H1 (cell line): ENCODE measurements at regions not wholly inside any gene's neighbourhood (a gene's known extent, or its start where the extent isn't known, plus 50 kb on each side); places are given as distances from the start of the nearest gene placed in this dataset.

Source experiments
- CTCF ChIA-PET: fragments of 300-600 bp; sonication (Branson Sonifier 250); formaldehyde crosslinking; loops from one replicate; lab custom pipeline; 2021; ENCODE audit not compliant: partially characterized antibody; lab: Charles Lee
- POLR2A ChIA-PET: fragments of 300-600 bp; sonication (Branson Sonifier 250); formaldehyde crosslinking; loops from one replicate; lab custom pipeline; 2021; ENCODE audit warnings: inconsistent platforms; ENCODE audit not compliant: partially characterized antibody; lab: Charles Lee
- DNase-seq, 2 experiments: peaks; one replicate each; pipeline versions ENCODE4 v3.0.0 to v3.0.0-alpha.2; 2010 to 2022; ENCODE audit warnings: low spot score in 2 of 2, low read depth in 1 of 2, mixed read lengths in 1 of 2
- FAIRE-seq: peaks from 2 replicates; lab custom pipeline; 2011; peaks lifted over from hg19 to GRCh38; lab: Jason Lieb, UNC
- H2AFZ ChIP-seq: 2 replicates; pipeline ENCODE4 v1.8.1; 2012; ENCODE audit warnings: low read length, inconsistent platforms
- H2AK5ac ChIP-seq: 2 replicates; pipeline ENCODE4 v1.6.1; 2013; ENCODE audit warnings: low read depth, low read length
- H2BK120ac ChIP-seq: replicated peaks from 2 replicates; pipeline ENCODE3; 2013; ENCODE audit warnings: low read depth, low read length, inconsistent platforms
- H2BK12ac ChIP-seq: 2 replicates; pipeline ENCODE4 v1.6.1; 2013; ENCODE audit warnings: low read depth, low read length
- H2BK15ac ChIP-seq: 2 replicates; pipeline ENCODE4 v1.6.1; 2013; ENCODE audit warnings: low read length
- H2BK20ac ChIP-seq: 2 replicates; pipeline ENCODE4 v1.6.1; 2013; ENCODE audit warnings: low read length
- H2BK5ac ChIP-seq: 2 replicates; pipeline ENCODE4 v1.6.1; 2013; ENCODE audit warnings: low read depth, low read length
- H3K14ac ChIP-seq: 2 replicates; pipeline ENCODE4 v1.6.1; 2013; ENCODE audit warnings: inconsistent platforms; ENCODE audit not compliant: insufficient read length
- H3K18ac ChIP-seq: 2 replicates; pipeline ENCODE4 v1.6.1; 2013; ENCODE audit warnings: low read length; ENCODE audit errors: extremely low read depth
- H3K23ac ChIP-seq: 2 replicates; pipeline ENCODE4 v1.6.1; 2013; ENCODE audit warnings: inconsistent platforms; ENCODE audit not compliant: insufficient read length
- H3K23me2 ChIP-seq: 2 replicates; pipeline ENCODE4 v1.6.1; 2013; ENCODE audit warnings: low read depth, low read length
- H3K27ac ChIP-seq: 2 replicates; pipeline ENCODE4 v1.6.1; 2011; ENCODE audit warnings: low read depth, low read length, inconsistent platforms
- H3K27me3 ChIP-seq, 4 experiments: replicated peaks in 1 of 4; 1 replicate in 1 of 4; 2 replicates in 3 of 4; pipeline versions ENCODE4 v1.6.1 to v1.8.1; 2011 to 2013; ENCODE audit warnings: low read length in 3 of 4, mild to moderate bottlenecking in 3 of 4, inconsistent platforms in 2 of 4, mixed read lengths in 2 of 4, moderate library complexity in 1 of 4; ENCODE audit not compliant: control insufficient read depth in 3 of 4, insufficient read depth in 3 of 4; ENCODE audit errors: extremely low read depth in 1 of 4
- H3K36me3 ChIP-seq, 4 experiments: 2 replicates each; pipeline versions ENCODE4 v1.6.1 to v1.8.1; 2011 to 2013; ENCODE audit warnings: mild to moderate bottlenecking in 4 of 4, low read length in 3 of 4, moderate library complexity in 2 of 4, control low read depth in 1 of 4, inconsistent platforms in 1 of 4; ENCODE audit not compliant: insufficient read depth in 4 of 4, control insufficient read depth in 2 of 4
- H3K4ac ChIP-seq: replicated peaks from 2 replicates; pipeline ENCODE3; 2013; ENCODE audit warnings: low read length, low read depth, mixed read lengths, inconsistent platforms; ENCODE audit not compliant: insufficient read length
- H3K4me1 ChIP-seq, 4 experiments: replicated peaks in 1 of 4; 1 replicate in 1 of 4; 2 replicates in 3 of 4; pipeline versions ENCODE4 v1.6.1 to v1.8.1; 2011 to 2013; ENCODE audit warnings: low read length in 3 of 4, inconsistent platforms in 2 of 4, mixed read lengths in 1 of 4; ENCODE audit not compliant: insufficient read depth in 4 of 4, control insufficient read depth in 3 of 4
- H3K4me2 ChIP-seq, 2 experiments: 2 replicates each; pipeline versions ENCODE4 v1.6.1 to v1.8.1; 2011 to 2013; ENCODE audit warnings: low read depth in 2 of 2, low read length in 2 of 2, control low read depth in 1 of 2, inconsistent platforms in 1 of 2, mild to moderate bottlenecking in 1 of 2; ENCODE audit not compliant: insufficient read depth in 1 of 2
- H3K4me3 ChIP-seq, 4 experiments: fragments of 200-600, 300-600 bp in 1 of 4; sonication (generic), shearing (Covaris generic), sonication (Bioruptor Twin) in 1 of 4; 2 replicates each; pipeline versions ENCODE4 v1.5.1 to v1.8.1; 2011 to 2016; ENCODE audit warnings: low read length in 4 of 4, low read depth in 3 of 4, control low read depth in 2 of 4, inconsistent platforms in 2 of 4, mild to moderate bottlenecking in 2 of 4, mixed read lengths in 1 of 4, moderate library complexity in 1 of 4; ENCODE audit not compliant: insufficient read depth in 2 of 4; ENCODE audit errors: extremely low read depth in 1 of 4
- H3K56ac ChIP-seq: replicated peaks from 2 replicates; pipeline ENCODE3; 2013; ENCODE audit warnings: low read depth, mild to moderate bottlenecking, mixed read lengths, low read length, inconsistent platforms; ENCODE audit not compliant: insufficient read length
- H3K79me1 ChIP-seq: 2 replicates; pipeline ENCODE4 v1.6.1; 2013; ENCODE audit warnings: low read depth, low read length, control low read depth
- H3K79me2 ChIP-seq, 2 experiments: 2 replicates each; pipeline versions ENCODE4 v1.6.1 to v1.8.1; 2012 to 2013; ENCODE audit warnings: low read length in 2 of 2, mild to moderate bottlenecking in 2 of 2, inconsistent platforms in 1 of 2; ENCODE audit not compliant: insufficient read depth in 2 of 2, control insufficient read depth in 1 of 2
- H3K9ac ChIP-seq, 4 experiments: replicated peaks in 1 of 4; 1 replicate in 1 of 4; 2 replicates in 3 of 4; pipeline versions ENCODE4 v1.6.1 to v1.8.1; 2011 to 2013; ENCODE audit warnings: low read depth in 3 of 4, low read length in 3 of 4, control low read depth in 2 of 4, mild to moderate bottlenecking in 2 of 4, moderate library complexity in 2 of 4, inconsistent platforms in 1 of 4; ENCODE audit errors: extremely low read depth in 1 of 4
- H3K9me3 ChIP-seq, 2 experiments: 2 replicates each; pipeline versions ENCODE4 v1.6.1 to v1.8.1; 2012 to 2013; ENCODE audit warnings: mild to moderate bottlenecking in 2 of 2, moderate library complexity in 2 of 2, control low read depth in 1 of 2, inconsistent platforms in 1 of 2, low read depth in 1 of 2, low read length in 1 of 2, mixed read lengths in 1 of 2; ENCODE audit not compliant: insufficient read depth in 2 of 2
- H4K20me1 ChIP-seq, 2 experiments: replicated peaks in 1 of 2; 2 replicates each; pipeline versions ENCODE3 to v1.8.1; 2011 to 2013; ENCODE audit warnings: inconsistent platforms in 2 of 2, low read length in 2 of 2, mild to moderate bottlenecking in 1 of 2; ENCODE audit not compliant: insufficient read depth in 2 of 2, control insufficient read depth in 1 of 2
- H4K5ac ChIP-seq: 2 replicates; pipeline ENCODE4 v1.6.1; 2013; ENCODE audit warnings: low read length, low read depth, mixed read lengths, inconsistent platforms; ENCODE audit not compliant: insufficient read length
- H4K8ac ChIP-seq: 2 replicates; pipeline ENCODE4 v1.8.0; 2013; ENCODE audit warnings: mild to moderate bottlenecking, moderate library complexity, low read length, inconsistent platforms; ENCODE audit not compliant: insufficient read depth; ENCODE audit errors: extremely low read depth
- H4K91ac ChIP-seq: replicated peaks from 2 replicates; pipeline ENCODE3; 2013; ENCODE audit warnings: low read length, mixed read lengths, inconsistent platforms; ENCODE audit not compliant: insufficient read length
- CBX5 ChIP-seq: fragments of 300-800, 300-1000 bp; sonication (generic); IDR thresholded peaks from 2 replicates; pipeline ENCODE4 v1.7.1; 2016; ENCODE audit warnings: antibody characterized with exemption, low read length, low read depth
- CTBP2 ChIP-seq: IDR thresholded peaks from 2 replicates; pipeline ENCODE4 v1.7.0; 2011; ENCODE audit warnings: borderline replicate concordance, mild to moderate bottlenecking, moderate library complexity, mixed read lengths, low read length; ENCODE audit not compliant: insufficient read depth, insufficient read length
- FOSL1 ChIP-seq: IDR thresholded peaks from 2 replicates; pipeline ENCODE4 v1.6.1; 2011; ENCODE audit warnings: mild to moderate bottlenecking, low read depth, low read length, moderate library complexity; ENCODE audit not compliant: insufficient read depth
- JUND ChIP-seq: IDR thresholded peaks from 2 replicates; pipeline ENCODE4 v1.6.1; 2011; ENCODE audit warnings: mild to moderate bottlenecking, improper control_type of control experiment, low read length
- POLR2A ChIP-seq, 2 experiments: IDR thresholded peaks; 1 replicate in 1 of 2; 2 replicates in 1 of 2; pipeline ENCODE4 v1.6.1; 2011; ENCODE audit warnings: low read depth in 2 of 2, low read length in 2 of 2, mild to moderate bottlenecking in 2 of 2; ENCODE audit errors: control extremely low read depth in 1 of 2
- POLR2AphosphoS5 ChIP-seq: IDR thresholded peaks from 2 replicates; pipeline ENCODE4 v1.6.1; 2011; ENCODE audit warnings: low read depth, low read length
- SIX5 ChIP-seq: IDR thresholded peaks from 2 replicates; pipeline ENCODE4 v1.6.1; 2011; ENCODE audit warnings: mild to moderate bottlenecking, low read depth, low read length
- SP1 ChIP-seq: IDR thresholded peaks from 2 replicates; pipeline ENCODE4 v1.6.1; 2011; ENCODE audit warnings: low read depth, low read length
- YY1 ChIP-seq: IDR thresholded peaks from 2 replicates; pipeline ENCODE4 v1.6.1; 2011; ENCODE audit warnings: low read depth, mild to moderate bottlenecking, low read length
- WGBS, 2 experiments: shearing (Covaris generic) in 1 of 2; methylation state at CpG; one replicate each; pipeline versions ENCODE4 v1.1.6 to v1.1.7; 2013 to 2015; ENCODE audit warnings: low lambda C conversion rate in 2 of 2, mixed read lengths in 2 of 2, inconsistent platforms in 1 of 2, low coverage in 1 of 2, missing lambda C conversion rate in 1 of 2; ENCODE audit not compliant: insufficient replicate concordance in 2 of 2, insufficient coverage in 1 of 2, insufficient read length in 1 of 2; ENCODE audit errors: extremely low coverage in 1 of 2, missing lambda C conversion rate in 1 of 2; 5-methylcytosine and 5-hydroxymethylcytosine counted together

DNA sequence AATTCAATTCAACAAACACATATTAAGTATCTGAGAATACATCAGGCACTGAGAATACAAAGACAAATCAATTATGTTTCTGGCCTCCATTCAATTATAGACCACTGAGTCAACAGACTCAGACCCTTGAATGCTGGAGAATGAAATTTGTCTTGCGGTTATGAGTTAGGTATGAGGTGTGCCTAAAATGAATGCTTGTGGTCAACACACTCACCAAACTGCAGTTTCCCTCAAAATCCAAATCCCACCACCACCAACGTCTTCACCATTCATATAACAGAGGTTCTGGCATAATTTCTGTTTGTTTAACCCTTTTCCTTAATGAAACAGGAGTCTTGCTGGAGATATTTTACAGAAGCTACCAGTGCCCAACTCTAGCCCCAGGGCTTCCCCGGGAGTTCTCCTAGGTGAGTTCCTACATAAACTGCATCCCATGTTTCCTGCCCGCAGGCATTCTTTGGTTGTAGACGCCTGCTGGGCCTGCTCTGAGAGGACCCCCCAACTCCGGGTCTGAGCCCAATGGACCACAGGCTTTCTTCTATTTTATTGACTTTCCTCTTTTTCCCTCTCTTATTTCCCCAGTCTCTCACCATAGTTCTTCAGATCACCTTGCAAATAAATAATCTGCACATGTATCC is 119.2 kb downstream of the DDX53 start:
- H3K4me1 ChIP-seq: no peaks in the 10 kb centered on the region; a peak in 1 of 7 replicates

More for the DNA sequence above, 119.2 kb downstream of the DDX53 start:
- no peak overlapping the region for H3K4me2 ChIP-seq
- no peak overlapping the region for H2BK15ac ChIP-seq
- H3K27me3 ChIP-seq: no peaks in the 10 kb centered on the region
- H3K23ac ChIP-seq: no peak overlapping the region
- no peak overlapping the region for H4K8ac ChIP-seq
- no peak overlapping the region for H2BK5ac ChIP-seq
- no peak overlapping the region for H3K9ac ChIP-seq
- no peaks in the 10 kb centered on the region for H4K20me1 ChIP-seq
- no peaks in the 10 kb centered on the region for H3K79me2 ChIP-seq
- no peak overlapping the region for H3K18ac ChIP-seq
- H3K4ac ChIP-seq: no peak overlapping the region
- H3K27ac ChIP-seq: no peak overlapping the region
- H4K91ac ChIP-seq: no peak overlapping the region
- no peak overlapping the region for H2BK20ac ChIP-seq
- no peak for DNase-seq
- H3K56ac ChIP-seq: no peak overlapping the region
- TF ChIP-seq POLR2AphosphoS5 (no peak), CBX5 (no peak), YY1 (no peak), JUND (no peak), SP1 (no peak), CTBP2 (no peak), FOSL1 (no peak), SIX5 (no peak), POLR2A (IDR thresholded peaks at IDR 0.05; ENCODE audit: control extremely low read depth in 1 of 2, low read depth in 2 of 2, low read length in 2 of 2) (no peak)
- no peak overlapping the region for H4K5ac ChIP-seq
- H3K4me3 ChIP-seq: no peak overlapping the region
- no peak overlapping the region for H2BK120ac ChIP-seq
- H2AK5ac ChIP-seq: no peak overlapping the region
- no peak for FAIRE-seq
- 83% methylated on average over 6 of the region's 6 CpGs; no CpG with 5 or more reads in 1 of the 2 experiments for WGBS, 2 experiments
- no peaks in the 10 kb centered on the region for H3K36me3 ChIP-seq
- no peak overlapping the region for H2BK12ac ChIP-seq
- H3K9me3 ChIP-seq: no peaks in the 10 kb centered on the region
- no peak overlapping the region for H2AFZ ChIP-seq
- CTCF ChIA-PET: no interaction called here
- POLR2A ChIA-PET: no interaction called here
- no peaks in the 10 kb centered on the region for H3K23me2 ChIP-seq
- no peaks in the 10 kb centered on the region for H3K79me1 ChIP-seq
- H3K14ac ChIP-seq: no peak overlapping the region
